ENCODE measurements at regions not wholly inside any gene's neighbourhood (a gene's known extent, or its start where the extent isn't known, plus 50 kb on each side); places are given as distances from the start of the nearest gene placed in this dataset.

DNA sequence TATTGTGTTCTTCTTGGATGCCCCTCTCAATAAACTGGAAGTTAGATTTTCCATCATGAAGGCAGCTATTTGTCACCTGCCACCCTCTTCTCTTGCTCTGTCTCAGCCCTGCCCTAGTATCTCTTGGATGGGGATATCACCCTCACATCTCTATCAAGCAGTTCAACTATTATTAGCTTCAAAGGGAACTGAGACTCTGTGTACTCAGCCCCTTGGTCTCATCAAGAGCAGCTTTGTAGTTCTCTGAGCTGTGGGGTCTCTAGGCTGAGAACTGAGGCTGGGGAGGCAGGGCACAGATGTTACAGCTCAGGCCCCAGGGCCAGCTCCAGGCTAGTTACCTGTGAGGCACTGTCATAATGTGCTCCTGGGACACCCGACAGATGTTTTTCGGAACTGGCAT is 130.3 kb downstream of the DAD1 start:
- ChIA-PET POLR2A (no interaction called here), CTCF (interaction anchor here (0.5 to 3.3 kb wide), 3 partner anchors 12 to 52 kb away, joined by 3 to 13 read pairs (median 3); no protein-coding TSS in a partner anchor)
- TF ChIP-seq, protein P1, sequence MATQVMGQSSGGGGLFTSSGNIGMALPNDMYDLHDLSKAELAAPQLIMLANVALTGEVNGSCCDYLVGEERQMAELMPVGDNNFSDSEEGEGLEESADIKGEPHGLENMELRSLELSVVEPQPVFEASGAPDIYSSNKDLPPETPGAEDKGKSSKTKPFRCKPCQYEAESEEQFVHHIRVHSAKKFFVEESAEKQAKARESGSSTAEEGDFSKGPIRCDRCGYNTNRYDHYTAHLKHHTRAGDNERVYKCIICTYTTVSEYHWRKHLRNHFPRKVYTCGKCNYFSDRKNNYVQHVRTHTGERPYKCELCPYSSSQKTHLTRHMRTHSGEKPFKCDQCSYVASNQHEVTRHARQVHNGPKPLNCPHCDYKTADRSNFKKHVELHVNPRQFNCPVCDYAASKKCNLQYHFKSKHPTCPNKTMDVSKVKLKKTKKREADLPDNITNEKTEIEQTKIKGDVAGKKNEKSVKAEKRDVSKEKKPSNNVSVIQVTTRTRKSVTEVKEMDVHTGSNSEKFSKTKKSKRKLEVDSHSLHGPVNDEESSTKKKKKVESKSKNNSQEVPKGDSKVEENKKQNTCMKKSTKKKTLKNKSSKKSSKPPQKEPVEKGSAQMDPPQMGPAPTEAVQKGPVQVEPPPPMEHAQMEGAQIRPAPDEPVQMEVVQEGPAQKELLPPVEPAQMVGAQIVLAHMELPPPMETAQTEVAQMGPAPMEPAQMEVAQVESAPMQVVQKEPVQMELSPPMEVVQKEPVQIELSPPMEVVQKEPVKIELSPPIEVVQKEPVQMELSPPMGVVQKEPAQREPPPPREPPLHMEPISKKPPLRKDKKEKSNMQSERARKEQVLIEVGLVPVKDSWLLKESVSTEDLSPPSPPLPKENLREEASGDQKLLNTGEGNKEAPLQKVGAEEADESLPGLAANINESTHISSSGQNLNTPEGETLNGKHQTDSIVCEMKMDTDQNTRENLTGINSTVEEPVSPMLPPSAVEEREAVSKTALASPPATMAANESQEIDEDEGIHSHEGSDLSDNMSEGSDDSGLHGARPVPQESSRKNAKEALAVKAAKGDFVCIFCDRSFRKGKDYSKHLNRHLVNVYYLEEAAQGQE (IDR thresholded peaks at IDR 0.05), result no peak
- TF ChIP-seq, protein P2, sequence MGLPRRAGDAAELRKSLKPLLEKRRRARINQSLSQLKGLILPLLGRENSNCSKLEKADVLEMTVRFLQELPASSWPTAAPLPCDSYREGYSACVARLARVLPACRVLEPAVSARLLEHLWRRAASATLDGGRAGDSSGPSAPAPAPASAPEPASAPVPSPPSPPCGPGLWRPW (IDR thresholded peaks at IDR 0.05), result no peak
- TF ChIP-seq GATA3 (IDR thresholded peaks at IDR 0.05; ENCODE audit: borderline replicate concordance) (no peak), CHD4 (IDR thresholded peaks at IDR 0.05; ENCODE audit: borderline replicate concordance) (no peak), KDM5A (IDR thresholded peaks at IDR 0.05) (no peak), KDM1A (IDR thresholded peaks at IDR 0.05; ENCODE audit: low read depth) (no peak), ZFP36 (IDR thresholded peaks at IDR 0.05; ENCODE audit: borderline replicate concordance, partially characterized antibody) (no peak), TP53 (CRISPR knock-in tag; IDR thresholded peaks at IDR 0.05) (no peak), CBX2 (IDR thresholded peaks at IDR 0.05; ENCODE audit: borderline replicate concordance, low read depth) (no peak), HOXB13 (CRISPR knock-in tag; IDR thresholded peaks at IDR 0.05; ENCODE audit: low read depth) (no peak), HOXB5 (CRISPR knock-in tag; IDR thresholded peaks at IDR 0.05) (no peak), JUNB (IDR thresholded peaks at IDR 0.05) (no peak), BHLHE40 (IDR thresholded peaks at IDR 0.05; ENCODE audit: low read depth, low read length) (no peak), CEBPB (IDR thresholded peaks at IDR 0.05) (no peak)
- TF ChIP-seq, protein P3, sequence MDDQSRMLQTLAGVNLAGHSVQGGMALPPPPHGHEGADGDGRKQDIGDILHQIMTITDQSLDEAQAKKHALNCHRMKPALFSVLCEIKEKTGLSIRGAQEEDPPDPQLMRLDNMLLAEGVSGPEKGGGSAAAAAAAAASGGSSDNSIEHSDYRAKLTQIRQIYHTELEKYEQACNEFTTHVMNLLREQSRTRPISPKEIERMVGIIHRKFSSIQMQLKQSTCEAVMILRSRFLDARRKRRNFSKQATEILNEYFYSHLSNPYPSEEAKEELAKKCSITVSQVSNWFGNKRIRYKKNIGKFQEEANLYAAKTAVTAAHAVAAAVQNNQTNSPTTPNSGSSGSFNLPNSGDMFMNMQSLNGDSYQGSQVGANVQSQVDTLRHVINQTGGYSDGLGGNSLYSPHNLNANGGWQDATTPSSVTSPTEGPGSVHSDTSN (IDR thresholded peaks at IDR 0.05), result no peak
- TF ChIP-seq, protein P4, sequence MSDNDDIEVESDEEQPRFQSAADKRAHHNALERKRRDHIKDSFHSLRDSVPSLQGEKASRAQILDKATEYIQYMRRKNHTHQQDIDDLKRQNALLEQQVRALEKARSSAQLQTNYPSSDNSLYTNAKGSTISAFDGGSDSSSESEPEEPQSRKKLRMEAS (IDR thresholded peaks at IDR 0.05), result no peak
- TF ChIP-seq, protein P5, sequence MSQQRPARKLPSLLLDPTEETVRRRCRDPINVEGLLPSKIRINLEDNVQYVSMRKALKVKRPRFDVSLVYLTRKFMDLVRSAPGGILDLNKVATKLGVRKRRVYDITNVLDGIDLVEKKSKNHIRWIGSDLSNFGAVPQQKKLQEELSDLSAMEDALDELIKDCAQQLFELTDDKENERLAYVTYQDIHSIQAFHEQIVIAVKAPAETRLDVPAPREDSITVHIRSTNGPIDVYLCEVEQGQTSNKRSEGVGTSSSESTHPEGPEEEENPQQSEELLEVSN (IDR thresholded peaks at IDR 0.05; ENCODE audit: borderline replicate concordance, low read depth), result no peak
- WGBS (ENCODE audit: missing lambda C conversion rate), result 72% methylated on average over 2 of the region's 2 CpGs
- no peak for ATAC-seq
- H3K4me1 ChIP-seq, result no peaks in the 10 kb centered on the region
- H3K9me3 ChIP-seq, result no peaks in the 10 kb centered on the region
- no peak for DNase-seq (ENCODE audit: low read depth in 1 of 2, low spot score in 1 of 2)
- no peak overlapping the region for H3K4me3 ChIP-seq
- H3K27ac ChIP-seq, result no peak overlapping the region
- no peak for FAIRE-seq
- no peak overlapping the region for H3K4me2 ChIP-seq

DNA sequence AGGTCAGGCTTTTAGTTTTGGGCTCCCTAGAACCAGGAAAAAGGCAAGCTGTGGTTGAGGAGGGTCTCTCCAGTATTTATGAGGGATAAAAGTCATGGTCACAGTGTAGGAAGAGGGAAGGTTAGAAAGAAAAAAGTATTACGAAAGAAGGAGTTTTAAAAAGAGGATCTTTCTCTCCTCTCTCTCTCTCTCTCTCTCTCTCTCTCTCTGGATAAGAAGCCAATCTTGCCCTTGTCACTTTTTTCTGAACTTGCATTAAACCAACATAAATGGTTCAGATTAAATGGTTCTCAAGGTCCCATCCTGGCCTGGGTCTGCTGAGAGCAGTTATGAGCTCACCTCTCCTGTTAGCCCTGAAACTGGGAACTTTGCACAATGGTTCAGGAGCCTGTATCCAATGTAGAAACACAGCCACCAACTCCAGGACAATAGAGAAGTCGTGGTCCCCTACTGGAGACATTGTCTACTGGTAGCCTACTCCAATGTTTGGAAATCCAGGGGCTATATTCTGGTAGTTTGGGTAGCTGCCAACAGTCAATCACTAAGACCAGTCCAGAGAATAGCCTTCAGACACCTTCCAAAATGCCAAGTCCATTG is 131.9 kb downstream of the DAD1 start:
- 25% methylated on average over 2 of the region's 2 CpGs for WGBS (ENCODE audit: missing lambda C conversion rate)
- ChIA-PET POLR2A (no interaction called here), CTCF (interaction anchor here (0.7 to 1.3 kb wide), 4 partner anchors 8 to 231 kb away, joined by 3 to 4 read pairs (median 3); no protein-coding TSS in a partner anchor)
- TF ChIP-seq RARB (CRISPR knock-in tag; IDR thresholded peaks at IDR 0.05), result no peak
- no peak for TF ChIP-seq HEYL (CRISPR knock-in tag; IDR thresholded peaks at IDR 0.05)
- TF ChIP-seq ZC3H11A (IDR thresholded peaks at IDR 0.05), result no peak
- no peak for TF ChIP-seq JUN (IDR thresholded peaks at IDR 0.05)
- no peak for TF ChIP-seq GATA3 (IDR thresholded peaks at IDR 0.05; ENCODE audit: borderline replicate concordance)
- Histone ChIP-seq H3K9me3 (no peaks in the 10 kb centered on the region), H3K4me1 (no peaks in the 10 kb centered on the region), H3K4me2 (no peak overlapping the region), H3K27ac (no peak overlapping the region), H3K4me3 (no peak overlapping the region)
- DNase-seq (ENCODE audit: low read depth in 1 of 2, low spot score in 1 of 2) (no peak), FAIRE-seq (no peak), ATAC-seq (no peak)
